Fibroblast of lung (primary cell): ENCODE measurements at regions not wholly inside any gene's neighbourhood (a gene's known extent, or its start where the extent isn't known, plus 50 kb on each side); places are given as distances from the start of the nearest gene placed in this dataset.
A peak's percentile ranks its signal among the peaks of the same experiment; 100 is the strongest.

Source experiments
- DNase-seq, 2 donors: peaks; one replicate each; pipeline versions ENCODE4 v3.0.0 to v3.0.0-alpha.2; 2010; ENCODE audit warnings: low read depth in 2 of 2
- H2AFZ ChIP-seq: 2 replicates; pipeline ENCODE4 v1.5.1; 2012; ENCODE audit warnings: low read length, control low read depth, inconsistent platforms
- H3K27ac ChIP-seq: 2 replicates; pipeline ENCODE4 v1.5.1; 2011; ENCODE audit warnings: low read length, control low read depth; ENCODE audit not compliant: insufficient read depth
- H3K27me3 ChIP-seq: 2 replicates; pipeline ENCODE4 v1.5.1; 2011; ENCODE audit warnings: mild to moderate bottlenecking, low read length; ENCODE audit not compliant: control insufficient read depth, insufficient read depth
- H3K36me3 ChIP-seq: 2 replicates; pipeline ENCODE4 v1.5.1; 2011; ENCODE audit warnings: low read length; ENCODE audit not compliant: control insufficient read depth, insufficient read depth
- H3K4me1 ChIP-seq: 2 replicates; pipeline ENCODE4 v1.5.1; 2011; ENCODE audit warnings: low read length; ENCODE audit not compliant: control insufficient read depth, insufficient read depth; ENCODE audit errors: extremely low read depth
- H3K4me2 ChIP-seq: 2 replicates; pipeline ENCODE4 v1.5.1; 2011; ENCODE audit warnings: low read length, control low read depth; ENCODE audit not compliant: insufficient read depth; ENCODE audit errors: extremely low read depth
- H3K4me3 ChIP-seq, 4 experiments: fragments of 200-600 bp in 1 of 4; sonication (generic) in 1 of 4; replicated peaks in 1 of 4; 2 replicates each; pipeline ENCODE4 v1.5.1; 2011 to 2016; ENCODE audit warnings: low read length in 4 of 4, low read depth in 3 of 4, mild to moderate bottlenecking in 3 of 4, control low read depth in 2 of 4, inconsistent platforms in 1 of 4, mixed read lengths in 1 of 4; ENCODE audit not compliant: insufficient read depth in 1 of 4; ENCODE audit errors: control extremely low read depth in 1 of 4
- H3K79me2 ChIP-seq: 2 replicates; pipeline ENCODE4 v1.5.1; 2012; ENCODE audit warnings: mild to moderate bottlenecking, low read length, inconsistent platforms; ENCODE audit not compliant: control insufficient read depth, insufficient read depth
- H3K9ac ChIP-seq: 2 replicates; pipeline ENCODE4 v1.5.1; 2011; ENCODE audit warnings: mild to moderate bottlenecking, low read length, control low read depth; ENCODE audit not compliant: insufficient read depth
- H3K9me3 ChIP-seq: 2 replicates; pipeline ENCODE4 v1.5.1; 2012; ENCODE audit warnings: low read depth, low read length; ENCODE audit not compliant: control insufficient read depth, insufficient read depth
- H4K20me1 ChIP-seq: 2 replicates; pipeline ENCODE4 v1.5.1; 2011; ENCODE audit warnings: low read length; ENCODE audit not compliant: control insufficient read depth, insufficient read depth; ENCODE audit errors: extremely low read depth
- CTCF ChIP-seq, 2 donors: IDR thresholded peaks in 1 of 2; conservative IDR thresholded peaks in 1 of 2; 1 replicate in 1 of 2; 2 replicates in 1 of 2; pipeline ENCODE4 v1.5.1; 2011 to 2012; ENCODE audit warnings: low read length in 2 of 2, control low read depth in 1 of 2, inconsistent platforms in 1 of 2, low read depth in 1 of 2, mild to moderate bottlenecking in 1 of 2
- EZH2 ChIP-seq: IDR thresholded peaks from 2 replicates; pipeline ENCODE4 v1.5.1; 2012; ENCODE audit warnings: low read length, control low read depth, mild to moderate bottlenecking; ENCODE audit errors: missing control alignments

- H3K4me3 ChIP-seq: no peak overlapping the region
- DNase-seq: peak in 1 of 2 donors; percentile 58
- peaks cover 5% of the 10 kb centered on the region for H3K4me1 ChIP-seq
- no peaks in the 10 kb centered on the region for H3K27me3 ChIP-seq
- no peaks in the 10 kb centered on the region for H3K79me2 ChIP-seq
- H3K27ac ChIP-seq: no peak overlapping the region
- no peaks in the 10 kb centered on the region for H4K20me1 ChIP-seq
- H3K9ac ChIP-seq: no peak overlapping the region
- no peak overlapping the region for H3K4me2 ChIP-seq
- H3K36me3 ChIP-seq: no peaks in the 10 kb centered on the region
- H2AFZ ChIP-seq: no peak overlapping the region
- no peaks in the 10 kb centered on the region for H3K9me3 ChIP-seq
- TF ChIP-seq CTCF (conservative IDR thresholded peaks at IDR 0.05 in 1 of 2, IDR thresholded peaks at IDR 0.05 in 1 of 2; ENCODE audit: low read depth in 1 of 2, low read length in 2 of 2): no peak
- TF ChIP-seq EZH2: no peak
Measured at GRCh38 chr17:12603566-12603965, 62.1 kb upstream of the MYOCD start.

GRCh38 chr17:12605222-12605621, 60.5 kb upstream of the MYOCD start:
- no peak overlapping the region for H3K9ac ChIP-seq
- no peak overlapping the region for H2AFZ ChIP-seq
- DNase-seq: peak; percentile 73 to 81
- no peak overlapping the region for H3K27ac ChIP-seq
- H3K4me3 ChIP-seq: no peak overlapping the region
- peak overlapping the region; percentile 5 for H3K4me2 ChIP-seq
- no peaks in the 10 kb centered on the region for H3K9me3 ChIP-seq
- TF ChIP-seq EZH2 (no peak), CTCF (conservative IDR thresholded peaks at IDR 0.05 in 1 of 2, IDR thresholded peaks at IDR 0.05 in 1 of 2; ENCODE audit: low read depth in 1 of 2, low read length in 2 of 2) (no peak)
- peaks cover 5% of the 10 kb centered on the region for H3K4me1 ChIP-seq
- H3K36me3 ChIP-seq: no peaks in the 10 kb centered on the region
- no peaks in the 10 kb centered on the region for H3K27me3 ChIP-seq
- no peaks in the 10 kb centered on the region for H4K20me1 ChIP-seq
- H3K79me2 ChIP-seq: no peaks in the 10 kb centered on the region

GRCh38 chr17:12613566-12613965, 52.1 kb upstream of the MYOCD start:
- Histone ChIP-seq H3K4me2 (no peak overlapping the region), H3K79me2 (no peaks in the 10 kb centered on the region), H3K4me1 (peaks cover 4% of the 10 kb centered on the region), H3K27ac (peak overlapping the region; percentile 20), H3K27me3 (no peaks in the 10 kb centered on the region), H3K9ac (no peak overlapping the region), H3K4me3 (no peak overlapping the region), H2AFZ (peak overlapping the region; percentile 7), H4K20me1 (no peaks in the 10 kb centered on the region), H3K36me3 (no peaks in the 10 kb centered on the region), H3K9me3 (no peaks in the 10 kb centered on the region)
- TF ChIP-seq EZH2 (no peak), CTCF (conservative IDR thresholded peaks at IDR 0.05 in 1 of 2, IDR thresholded peaks at IDR 0.05 in 1 of 2; ENCODE audit: low read depth in 1 of 2, low read length in 2 of 2) (no peak)
- peak in 1 of 2 donors; percentile 69 for DNase-seq
